HG03097 (cell line): ENCODE measurements at regions not wholly inside any gene's neighbourhood (a gene's known extent, or its start where the extent isn't known, plus 50 kb on each side); places are given as distances from the start of the nearest gene placed in this dataset.

Experiments
- ATAC-seq: cut with Tn5 transposase; IDR thresholded peaks from one replicate; pipeline ENCODE4 v1.9.1; 2021; ENCODE audit not compliant: unreplicated experiment, low FRiP score

DNA sequence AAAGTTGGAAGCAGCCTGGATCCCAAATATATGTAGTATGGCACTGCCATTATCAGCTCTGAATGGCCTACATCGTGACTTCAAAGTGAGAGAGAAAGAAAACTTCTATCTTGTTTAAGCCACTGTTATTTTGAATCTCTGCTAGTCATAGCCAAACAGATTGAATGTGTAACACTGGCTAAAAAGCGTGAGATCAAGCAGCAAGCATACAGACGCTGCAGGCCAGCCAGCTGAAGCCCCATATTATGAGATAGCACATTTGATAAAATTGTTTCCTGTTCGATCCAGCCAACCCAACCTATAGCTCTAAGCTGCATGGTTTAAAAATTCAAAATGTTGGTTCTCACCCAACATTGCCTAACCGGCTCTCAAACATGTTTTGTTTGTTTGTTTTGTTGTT is 95.0 kb downstream of the DUSP6 start:
- ATAC-seq, result no peak

DNA sequence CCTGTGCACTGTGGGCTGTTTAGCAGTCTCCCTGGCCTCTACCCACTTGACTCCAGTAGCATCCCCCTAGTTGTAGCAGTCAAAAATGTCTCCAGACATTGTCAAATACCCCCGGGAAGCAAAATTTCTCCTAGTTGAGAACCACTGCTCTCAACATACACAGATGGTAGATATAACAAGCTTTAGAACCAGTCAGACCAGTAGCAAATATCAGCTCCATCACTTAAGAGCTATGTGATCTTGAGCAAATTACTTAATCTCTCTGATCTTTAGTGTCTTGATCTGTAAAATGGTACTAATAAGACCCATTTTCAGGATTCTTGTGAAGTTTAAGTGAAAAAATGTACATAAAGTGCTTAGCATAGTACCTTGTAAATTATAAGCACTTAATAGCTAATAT is 96.2 kb downstream of the DUSP6 start:
- no peak for ATAC-seq

DNA sequence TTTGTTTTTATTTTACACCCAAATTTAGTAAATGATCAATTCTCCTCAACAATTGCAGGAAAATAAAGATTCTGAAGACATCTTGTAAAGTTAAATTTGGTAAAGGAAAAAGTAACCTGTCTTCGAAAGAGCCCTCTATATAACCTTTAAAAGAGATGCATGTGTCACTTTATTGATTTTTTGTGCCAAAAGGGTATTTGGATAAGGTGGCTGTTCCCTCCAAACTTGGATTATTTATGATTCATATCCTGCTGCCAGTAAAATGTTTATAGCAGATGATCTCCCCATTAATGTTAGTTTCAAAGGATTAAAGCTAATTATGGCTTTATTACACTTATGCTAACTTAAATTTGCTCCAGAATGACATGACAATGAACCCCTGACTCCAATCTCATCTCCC is 98.8 kb downstream of the DUSP6 start:
- ATAC-seq, result no peak

- ATAC-seq, result no peak
Measured at GRCh38 chr12:89252284-89252683, 100.0 kb downstream of the DUSP6 start.

GRCh38 chr12:89251342-89252271 is 100.7 kb downstream of the DUSP6 start:
- no peak for ATAC-seq

- no peak for ATAC-seq
Measured at GRCh38 chr12:89250636-89251035, 101.7 kb downstream of the DUSP6 start.

GRCh38 chr12:89250213-89250612 is 102.1 kb downstream of the DUSP6 start:
- no peak for ATAC-seq

DNA sequence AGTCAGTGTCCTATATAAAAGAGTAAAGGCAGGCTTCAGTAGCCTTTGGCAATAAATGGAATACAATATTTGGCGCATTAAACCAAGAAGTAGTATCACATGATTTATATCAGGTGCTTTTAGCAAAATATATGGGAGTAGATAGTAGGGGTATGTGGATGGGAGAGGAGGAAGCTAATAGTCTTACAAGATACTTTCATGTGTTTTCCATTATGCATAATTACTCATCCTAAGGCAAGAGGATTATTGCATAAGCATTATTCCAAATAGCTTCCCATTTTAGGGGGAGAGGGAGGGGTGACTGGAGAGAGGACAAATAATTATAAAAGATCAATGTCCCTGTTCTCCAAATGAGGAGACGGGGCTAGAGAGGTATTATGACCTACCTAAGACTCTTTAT is 104.3 kb downstream of the DUSP6 start:
- ATAC-seq, result no peak

DNA sequence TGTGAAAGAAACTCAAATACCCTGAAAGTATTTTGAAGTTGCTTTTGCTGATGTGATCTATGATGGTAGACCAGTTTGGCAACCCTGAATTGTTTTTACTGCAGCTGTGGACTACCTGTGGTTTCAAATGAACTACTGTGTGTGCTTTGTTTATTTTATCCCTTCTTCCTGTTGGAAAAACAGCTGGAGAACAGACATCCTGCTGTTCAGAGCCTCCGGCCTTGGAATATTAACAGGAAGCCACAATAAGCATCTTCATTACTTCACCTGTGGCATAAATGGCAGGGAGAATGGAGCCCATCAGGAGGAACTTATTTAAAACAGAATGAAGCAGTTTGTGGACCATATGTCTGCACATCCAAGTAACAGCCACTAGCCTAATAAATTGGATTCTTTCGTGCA is 104.8 kb downstream of the DUSP6 start:
- no peak for ATAC-seq

GRCh38 chr12:89245090-89245489 is 107.2 kb downstream of the DUSP6 start:
- no peak for ATAC-seq

DNA sequence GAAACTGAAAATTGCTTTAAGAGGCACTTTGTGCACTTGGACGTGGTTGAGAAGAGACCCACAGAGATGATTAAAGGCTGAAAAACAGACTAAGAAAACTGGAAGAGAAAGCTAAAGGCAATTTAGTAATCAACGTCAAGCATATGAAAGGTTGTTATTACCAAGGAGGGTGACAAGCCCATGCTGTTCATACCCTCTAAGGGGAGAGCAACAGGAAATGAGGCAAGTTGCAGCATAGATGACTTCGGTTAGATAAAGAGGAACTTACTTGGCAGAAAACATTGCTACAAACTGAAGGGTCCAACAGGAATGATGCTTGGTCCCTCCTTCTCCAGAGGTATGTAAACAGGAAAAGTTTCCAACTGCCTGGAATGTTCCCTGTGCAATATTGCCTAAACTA is 107.8 kb downstream of the DUSP6 start:
- ATAC-seq, result peak; percentile 85

GRCh38 chr12:89243771-89244170 is 108.5 kb downstream of the DUSP6 start:
- no peak for ATAC-seq

DNA sequence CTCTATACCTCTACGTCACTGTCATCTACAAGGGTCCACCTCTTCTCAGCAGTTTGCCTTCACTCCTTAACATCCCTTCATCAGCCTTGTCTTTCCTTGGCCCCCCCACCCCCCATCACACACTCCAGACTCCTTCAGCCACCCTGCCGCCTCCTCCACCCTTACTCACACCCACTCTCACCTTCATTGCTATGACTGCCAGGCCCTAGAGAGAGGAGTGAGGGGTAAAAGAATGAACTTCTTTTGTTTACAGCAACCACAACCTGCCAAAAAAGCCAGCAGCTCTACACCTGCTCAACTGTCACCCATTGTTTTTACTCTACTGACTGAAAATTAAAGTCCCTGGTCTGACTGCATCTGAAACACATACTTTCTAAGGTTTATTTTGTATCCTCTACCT is 112.8 kb downstream of the DUSP6 start:
- no peak for ATAC-seq

GRCh38 chr12:89238593-89238992 is 113.7 kb downstream of the DUSP6 start:
- ATAC-seq, result no peak

DNA sequence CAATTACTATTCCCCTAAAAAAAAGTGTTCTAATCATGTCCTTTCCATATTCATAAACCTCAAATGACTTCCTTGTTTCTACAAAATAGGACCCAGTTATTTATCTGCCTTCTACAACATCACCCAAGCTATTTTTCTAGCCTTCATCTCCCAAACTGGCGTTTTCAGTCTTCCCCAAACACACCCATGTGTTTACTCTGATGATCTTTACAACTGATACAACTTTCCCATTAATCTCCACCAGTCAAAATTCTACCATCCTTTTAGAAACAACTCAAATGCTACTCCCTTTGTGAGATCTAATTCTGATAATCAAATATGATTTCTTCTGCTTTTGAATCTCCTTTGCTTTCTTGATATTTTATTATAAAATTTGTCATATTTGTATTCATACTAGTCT is 114.5 kb downstream of the DUSP6 start:
- ATAC-seq, result no peak

GRCh38 chr12:89236748-89237383 is 115.4 kb downstream of the DUSP6 start:
- ATAC-seq, result no peak

- ATAC-seq, result no peak
Measured at GRCh38 chr12:89236237-89236636, 116.1 kb downstream of the DUSP6 start.

- ATAC-seq, result no peak
Measured at GRCh38 chr12:89235189-89235993, 116.9 kb downstream of the DUSP6 start.

- ATAC-seq, result no peak
Measured at GRCh38 chr12:89234324-89235114, 117.8 kb downstream of the DUSP6 start.

GRCh38 chr12:89231686-89232085 is 120.6 kb downstream of the DUSP6 start:
- no peak for ATAC-seq
